Activated CD4-positive, alpha-beta T cell treated with anti-CD3 and anti-CD28 coated beads, Interleukin-2, Interleukin-6, amounts not matched to agents 100 ng/mL and 50 ng/mL, durations not matched to agents 16 hours and 8 hours (primary cell): ENCODE measurements at regions not wholly inside any gene's neighbourhood (a gene's known extent, or its start where the extent isn't known, plus 50 kb on each side); places are given as distances from the start of the nearest gene placed in this dataset.

Experiments used
- DNase-seq: peaks from one replicate; pipeline ENCODE4 v3.0.0-alpha.2; 2020

- DNase-seq, result no peak
These were observed 58.3 kb upstream of the PPARA start for GRCh38 chr22:46092011-46092410.

- no peak for DNase-seq
These were observed 57.5 kb upstream of the PPARA start for GRCh38 chr22:46092670-46093410.

DNA sequence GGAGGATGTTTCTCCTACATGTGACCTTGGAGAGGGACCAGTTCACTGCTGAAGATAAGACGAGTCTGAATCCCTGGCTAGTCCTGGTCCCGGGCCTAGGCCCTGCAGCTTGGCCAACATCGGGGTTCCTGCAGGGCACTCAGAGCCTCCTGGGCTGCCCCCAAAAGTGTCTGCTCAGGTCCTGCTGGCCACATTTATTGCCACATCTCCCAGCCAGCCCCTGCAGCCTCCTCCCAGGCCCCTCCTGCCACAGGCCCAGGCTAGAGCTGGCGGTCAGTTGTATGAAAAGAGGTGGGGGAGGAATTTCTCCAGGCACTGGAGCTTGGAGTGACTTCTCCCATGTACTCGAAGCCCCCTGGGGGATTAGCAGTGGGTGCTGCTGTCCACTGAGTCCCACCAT lies 56.5 kb upstream of the PPARA start:
- no peak for DNase-seq

GRCh38 chr22:46094676-46095075 lies 55.6 kb upstream of the PPARA start:
- no peak for DNase-seq

GRCh38 chr22:46096051-46096450 lies 54.3 kb upstream of the PPARA start:
- no peak for DNase-seq

GRCh38 chr22:46096706-46097230 lies 53.6 kb upstream of the PPARA start:
- DNase-seq, result no peak

DNA sequence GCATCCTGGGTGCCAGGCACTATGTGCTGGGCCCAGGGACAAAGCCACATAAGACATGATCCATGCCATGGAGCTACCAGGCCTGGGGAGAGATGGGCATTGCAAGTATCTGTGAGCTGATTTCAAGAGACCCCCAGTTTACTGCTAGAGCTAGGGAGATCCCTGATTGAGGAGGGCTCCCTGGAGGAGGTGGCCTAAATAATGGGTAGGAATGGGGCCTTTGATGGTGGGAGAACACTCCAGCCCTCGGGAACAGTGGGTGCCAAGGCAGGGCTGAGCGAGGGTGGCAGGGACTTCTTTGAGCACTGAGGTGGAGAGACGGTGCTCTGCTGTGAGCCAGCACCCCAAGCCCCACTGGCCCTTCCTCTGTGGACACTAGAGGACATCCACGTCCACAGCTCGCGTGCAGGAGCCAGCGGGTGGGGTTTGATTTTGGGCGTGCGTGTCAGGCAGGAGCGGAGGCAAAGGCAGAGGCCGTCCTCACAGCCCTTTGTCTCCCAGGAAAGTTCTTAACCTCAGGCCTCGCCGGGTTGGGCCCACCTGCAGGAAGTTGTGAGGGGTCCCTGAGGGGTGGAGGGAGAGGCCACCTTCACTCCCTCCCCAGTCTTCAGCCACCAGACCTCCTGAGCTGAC lies 52.9 kb upstream of the PPARA start:
- DNase-seq, result no peak

DNA sequence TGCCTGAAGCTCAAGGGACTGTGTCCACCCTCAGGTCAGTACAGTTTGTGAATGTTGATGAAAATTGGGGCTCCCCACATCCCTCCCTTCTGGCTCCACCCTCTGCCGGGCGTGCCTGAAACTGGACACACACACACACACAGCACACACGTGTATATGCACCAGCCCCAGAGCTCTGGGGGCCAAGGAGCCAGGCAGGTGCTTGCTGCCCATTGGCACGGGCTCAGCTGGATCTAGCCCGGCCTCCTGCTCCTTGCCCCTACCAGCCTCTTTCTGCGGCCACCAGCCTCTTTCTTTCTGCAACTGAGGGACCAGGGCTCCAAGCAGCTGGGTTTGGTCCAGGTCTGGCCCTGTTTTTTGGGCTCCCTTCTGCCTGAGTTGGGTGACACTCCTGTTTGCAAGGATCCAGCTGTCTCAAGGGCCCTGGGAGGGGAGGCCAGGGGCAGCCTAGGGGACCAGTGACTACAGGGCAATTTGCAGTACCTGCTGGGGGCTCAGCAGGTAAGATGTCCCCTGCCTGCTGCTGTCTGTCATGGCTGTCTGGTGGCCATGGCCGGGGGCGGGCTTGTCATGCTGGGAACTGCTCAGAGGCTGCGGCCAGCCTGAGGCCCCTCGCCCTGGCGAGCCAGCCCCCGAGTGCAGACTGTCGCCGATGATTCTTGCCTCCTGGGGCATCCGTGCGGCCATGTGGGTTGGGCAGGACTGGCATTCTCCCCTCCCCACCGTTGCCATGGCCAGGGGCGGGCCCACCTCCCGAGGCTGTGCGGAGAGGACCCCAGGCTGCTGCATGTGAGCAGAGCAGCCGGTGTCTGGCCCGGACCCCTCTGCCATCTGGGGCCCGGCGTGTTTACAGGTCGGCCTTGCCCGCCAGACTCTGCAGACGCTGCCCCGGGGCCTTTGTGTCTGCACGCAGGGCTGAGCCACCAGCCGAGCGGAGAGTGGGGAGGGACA lies 51.5 kb upstream of the PPARA start:
- no peak for DNase-seq

DNA sequence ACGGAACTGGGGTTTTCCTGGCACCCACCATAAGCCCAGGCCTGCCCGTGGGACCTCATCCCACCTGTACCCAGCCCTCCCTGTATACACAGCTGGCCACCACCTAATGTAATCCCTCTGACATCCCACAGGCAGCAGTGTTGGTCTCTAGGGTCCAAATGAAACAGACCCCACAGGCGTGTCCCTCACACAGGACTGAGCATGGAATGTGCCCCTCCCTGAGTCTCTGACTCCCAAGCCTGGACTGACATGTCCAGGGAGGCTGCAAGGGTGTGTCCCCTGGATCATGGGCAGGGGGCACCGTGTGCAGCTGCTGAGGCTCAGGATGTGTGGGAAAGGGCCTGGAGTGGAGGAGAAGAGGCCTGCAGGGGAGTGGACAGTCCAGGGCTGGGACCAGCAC lies 50.6 kb upstream of the PPARA start:
- no peak for DNase-seq

DNA sequence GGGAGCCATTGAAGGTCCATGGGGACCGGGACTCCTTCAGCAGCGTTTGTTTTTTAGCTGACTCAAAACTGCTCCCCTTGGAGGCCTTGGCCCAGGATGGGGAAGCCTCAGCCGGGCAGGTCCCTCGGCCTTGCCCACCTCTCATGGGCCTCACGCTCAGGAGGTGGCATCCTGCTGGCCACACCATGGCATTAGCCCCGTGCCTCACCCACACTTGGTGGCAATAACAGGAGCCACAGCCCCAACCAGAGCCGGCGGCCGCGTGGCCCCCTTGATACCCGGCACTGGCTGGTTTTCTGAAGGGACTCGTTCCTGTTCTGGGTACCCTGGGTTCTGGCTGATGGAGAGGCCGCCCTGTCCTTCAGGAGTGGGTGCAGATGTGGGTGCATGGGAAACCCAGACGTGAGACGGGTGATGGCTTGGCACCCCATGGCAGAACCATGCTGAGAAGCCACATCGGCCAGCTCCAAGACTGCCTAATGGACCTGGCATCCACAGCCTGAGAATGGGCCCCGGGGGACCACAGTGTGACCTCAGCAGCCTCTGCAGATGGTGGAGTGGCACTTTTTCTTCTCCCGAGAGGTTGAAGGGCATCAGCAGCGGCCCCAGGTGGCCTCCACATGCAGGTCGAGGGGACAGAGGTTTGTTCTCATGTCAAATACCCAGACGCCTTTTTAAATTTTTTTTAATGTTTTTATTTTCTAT lies 49.8 kb upstream of the PPARA start:
- DNase-seq, result no peak
